Motor neuron (in vitro differentiated cells): ENCODE measurements at regions not wholly inside any gene's neighbourhood (a gene's known extent, or its start where the extent isn't known, plus 50 kb on each side); places are given as distances from the start of the nearest gene placed in this dataset.
A peak's percentile ranks its signal among the peaks of the same experiment; 100 is the strongest.

Source experiments
- ATAC-seq, 8 experiments: fragments of 200-7000 bp; cut with Tn5 transposase; replicated peaks in 6 of 8; 2 replicates each; pipeline ENCODE4 v1.8.0; 2021; ENCODE audit warnings: mild to moderate bottlenecking in 8 of 8, moderate library complexity in 8 of 8
- H3K27ac ChIP-seq, 2 donors: fragments of 250-450 bp; sonication (Bioruptor Pico); 2 replicates each; pipeline ENCODE4 v1.9.0; 2021; ENCODE audit warnings: antibody characterized with exemption in 2 of 2, mild to moderate bottlenecking in 2 of 2, moderate library complexity in 1 of 2
- H3K4me1 ChIP-seq, 2 donors: fragments of 250-450 bp; sonication (Bioruptor Pico); replicated peaks in 1 of 2; 2 replicates each; pipeline ENCODE4 v1.6.1; 2021; ENCODE audit warnings: antibody characterized with exemption in 2 of 2, mild to moderate bottlenecking in 2 of 2, moderate library complexity in 1 of 2
- H3K4me3 ChIP-seq, 5 donors: fragments of 250-450 bp; sonication (Bioruptor Pico); 2 replicates each; pipeline ENCODE4 v1.9.0; 2021; ENCODE audit warnings: antibody characterized with exemption in 5 of 5, mild to moderate bottlenecking in 5 of 5, moderate library complexity in 4 of 5
- WGBS, 10 experiments: fragments of 450-650 bp; shearing (Covaris generic); methylation state at CpG; one replicate each; pipeline ENCODE4 v1.0.0; 2022; 5-methylcytosine and 5-hydroxymethylcytosine counted together
- in situ Hi-C, 9 experiments: fragments of 400-800 bp; cut with MboI; loops; one replicate each; pipeline ENCODE4 v1.15.0; 2021; ENCODE audit warnings: low sequenced_read_pairs in 9 of 9, low pct_unique_long_range_greater_than_20kb in 2 of 9; ENCODE audit not compliant: unreplicated experiment in 9 of 9

DNA sequence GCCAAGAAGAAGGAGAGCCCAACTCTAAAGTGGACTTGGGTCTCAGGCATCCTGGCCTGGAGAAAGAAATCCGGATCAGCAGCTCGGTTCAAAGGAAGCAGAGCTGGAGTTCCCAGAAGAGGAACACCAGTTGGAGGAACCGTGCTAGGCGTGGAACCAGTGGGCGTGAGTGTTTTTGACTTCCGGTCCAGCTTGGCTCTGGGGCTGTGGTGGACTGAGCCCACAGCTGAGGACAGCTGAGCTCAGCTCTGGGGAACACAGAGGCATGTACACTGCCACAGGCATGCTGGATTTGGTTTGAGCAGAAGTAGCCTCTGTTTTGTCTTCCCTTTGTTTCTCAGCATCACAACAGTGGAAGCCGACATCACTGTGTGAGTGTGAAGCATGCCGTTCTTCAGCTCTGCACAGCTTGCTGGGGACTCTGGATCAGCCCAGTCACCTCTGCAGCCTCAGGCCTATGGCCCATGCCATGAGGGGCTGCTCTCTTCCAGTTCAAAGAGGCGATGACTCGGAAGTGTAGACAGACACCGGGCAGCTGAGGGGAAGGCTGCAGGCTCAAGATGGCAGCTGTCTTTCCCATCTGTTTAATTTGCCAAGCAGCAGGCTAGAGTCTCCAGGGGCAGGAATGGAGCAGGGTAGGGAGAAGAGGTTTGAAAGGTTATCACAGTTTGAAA lies 185.8 kb upstream of the UBE3A start:
- in situ Hi-C loops: no loop called here
- Histone ChIP-seq H3K27ac (no peak overlapping the region), H3K4me1 (no peaks in the 10 kb centered on the region), H3K4me3 (no peak overlapping the region)
- ATAC-seq: peak in 2 of 8 experiments; percentile 61 to 83
- WGBS, 10 experiments: 22 to 100% (median 84%) methylated on average over 4 to 8 of the region's 11 CpGs; no CpG with 5 or more reads in 4 of the 10 experiments

DNA sequence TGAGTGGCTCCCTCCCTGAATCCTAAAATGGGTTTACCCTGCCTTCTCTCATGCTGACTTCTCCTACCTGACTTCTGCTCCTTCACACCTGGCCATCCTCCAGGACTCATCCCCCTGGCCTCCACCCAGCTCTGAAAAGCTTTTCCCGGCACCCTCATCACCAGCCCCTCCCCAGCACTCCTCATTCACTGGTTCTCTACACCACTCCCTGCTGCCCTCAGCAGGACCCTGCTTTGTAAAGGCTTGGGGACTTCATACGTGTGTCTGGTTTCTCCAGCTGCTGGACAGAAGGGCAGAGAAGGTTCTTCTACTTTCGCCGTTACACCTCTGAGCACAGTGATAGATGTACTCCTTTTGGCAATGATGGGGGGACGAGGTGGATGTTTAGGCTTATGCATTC lies 184.9 kb upstream of the UBE3A start:
- 40 to 100% (median 69%) methylated on average over 1 to 4 of the region's 5 CpGs; no CpG with 5 or more reads in 3 of the 10 experiments for whole genome bisulfite sequencing, 10 experiments
- Histone ChIP-seq H3K27ac (no peak overlapping the region), H3K4me3 (no peak overlapping the region), H3K4me1 (no peaks in the 10 kb centered on the region)
- in situ Hi-C loops: no loop called here
- no peak for ATAC-seq

DNA sequence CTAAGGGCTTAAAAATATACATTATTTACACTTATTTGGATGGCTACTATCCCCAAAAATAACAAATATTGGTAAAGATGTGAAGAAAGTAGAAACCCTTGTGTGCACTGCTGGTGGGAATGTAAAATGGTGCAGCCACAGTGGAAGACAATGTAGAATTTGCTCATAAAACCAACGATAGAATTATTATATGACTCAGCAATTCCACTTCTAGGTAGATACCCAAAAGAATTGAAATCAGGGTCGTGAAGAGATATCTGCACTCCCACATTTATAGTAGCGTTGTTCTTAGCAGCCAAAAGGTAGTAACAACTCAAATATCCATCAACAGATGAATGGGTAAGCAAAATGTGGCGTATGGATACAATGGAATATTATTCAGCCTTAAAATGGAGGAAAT lies 181.6 kb upstream of the UBE3A start:
- Histone ChIP-seq H3K4me1 (no peaks in the 10 kb centered on the region), H3K27ac (no peak overlapping the region), H3K4me3 (no peak overlapping the region)
- 35 to 94% (median 85%) methylated on average over 2 to 4 of the region's 4 CpGs; no CpG with 5 or more reads in 1 of the 10 experiments for WGBS, 10 experiments
- ATAC-seq: no peak
- in situ Hi-C loops: no loop called here

DNA sequence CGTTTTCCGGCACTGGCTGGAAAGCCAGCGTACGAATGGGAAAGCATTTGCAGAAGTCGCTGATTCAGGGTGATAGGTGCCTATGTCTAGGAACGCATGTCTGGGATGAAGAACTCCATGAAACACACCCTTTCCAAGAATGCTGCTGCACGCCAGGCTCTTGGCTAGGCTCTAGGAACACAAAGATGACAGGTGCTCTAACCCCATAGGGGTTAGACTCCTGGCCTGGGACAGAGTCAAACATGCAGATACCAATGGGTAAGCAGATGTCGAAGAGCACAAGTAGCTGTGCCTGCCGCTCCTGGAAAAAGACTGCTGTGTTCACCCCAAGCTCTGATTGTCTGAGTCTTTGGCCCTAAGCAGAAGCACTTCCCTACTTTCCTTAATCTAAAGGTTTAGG lies 180.9 kb upstream of the UBE3A start:
- ATAC-seq: no peak
- in situ Hi-C loops: no loop called here
- Histone ChIP-seq H3K4me3 (no peak overlapping the region), H3K4me1 (no peaks in the 10 kb centered on the region), H3K27ac (no peak overlapping the region)
- 73 to 100% (median 92%) methylated on average over 1 to 7 of the region's 9 CpGs; no CpG with 5 or more reads in 2 of the 10 experiments for WGBS, 10 experiments

DNA sequence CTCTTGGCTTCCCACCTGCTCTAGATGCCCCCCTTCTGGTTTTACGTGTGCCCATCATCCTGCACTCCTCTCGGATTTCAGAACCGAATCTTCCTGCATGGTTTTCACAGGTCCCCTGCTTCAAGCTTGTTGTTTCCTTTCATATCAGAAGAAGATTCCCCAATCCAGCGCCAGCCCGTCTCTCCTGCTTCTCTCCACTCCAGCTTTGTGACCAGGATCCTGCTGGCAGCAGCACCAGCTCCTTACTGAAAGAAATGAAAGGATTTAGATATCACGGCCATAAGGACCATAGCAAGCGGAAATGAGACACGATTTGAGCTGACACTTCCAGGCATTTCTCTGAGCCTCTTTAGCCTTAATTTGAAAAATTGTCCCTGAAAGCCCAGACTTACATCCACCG lies 180.3 kb upstream of the UBE3A start:
- Histone ChIP-seq H3K27ac (no peak overlapping the region), H3K4me3 (no peak overlapping the region), H3K4me1 (no peaks in the 10 kb centered on the region)
- WGBS, 10 experiments: 40 to 90% (median 85%) methylated on average over 2 to 6 of the region's 9 CpGs; no CpG with 5 or more reads in 5 of the 10 experiments
- ATAC-seq: no peak
- in situ Hi-C loops: no loop called here

DNA sequence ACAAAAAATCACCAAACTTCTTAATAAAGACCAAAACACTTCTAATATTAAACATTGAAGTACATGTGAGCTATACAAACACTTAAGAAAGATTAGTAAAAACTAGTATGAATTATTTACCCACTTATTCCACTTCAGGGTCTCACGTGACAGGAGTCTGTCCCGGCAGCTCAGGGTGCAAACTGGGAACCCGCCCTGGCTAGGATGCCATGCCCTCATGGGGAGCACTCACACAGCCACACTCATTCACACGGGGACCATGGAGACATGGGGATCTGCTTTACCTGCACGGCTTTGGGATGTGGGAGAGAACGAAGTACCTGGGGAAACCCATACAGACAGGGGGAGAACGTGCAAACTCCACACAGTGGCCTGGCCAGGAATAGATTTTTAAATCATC lies 179.3 kb upstream of the UBE3A start:
- no peak for ATAC-seq
- WGBS, 10 experiments: 68 to 100% (median 80%) methylated on average over 1 to 6 of the region's 7 CpGs; no CpG with 5 or more reads in 1 of the 10 experiments
- in situ Hi-C loops: no loop called here
- no peaks in the 10 kb centered on the region for H3K4me1 ChIP-seq
- H3K27ac ChIP-seq: no peak overlapping the region
- H3K4me3 ChIP-seq: no peak overlapping the region

DNA sequence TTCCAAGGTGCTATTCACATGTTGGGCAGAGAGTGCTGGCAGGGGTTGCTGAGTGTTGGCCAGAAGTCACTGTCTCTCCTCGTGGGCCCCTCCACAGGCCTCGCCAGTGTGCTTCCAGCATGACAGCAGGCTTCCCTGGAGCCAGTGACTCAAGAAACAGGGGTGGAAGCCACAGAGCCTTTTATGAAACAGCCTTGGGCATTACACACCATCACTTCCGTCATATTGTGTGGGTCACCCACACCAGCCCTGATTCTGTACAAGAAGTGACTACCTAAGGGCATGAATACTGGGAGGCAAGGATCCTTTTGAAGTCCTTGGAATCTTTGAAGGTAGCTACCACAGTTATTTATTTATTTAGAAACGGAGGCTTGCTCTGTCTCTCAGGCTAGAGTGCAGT lies 177.6 kb upstream of the UBE3A start:
- Histone ChIP-seq H3K27ac (no peak overlapping the region), H3K4me1 (no peaks in the 10 kb centered on the region), H3K4me3 (no peak overlapping the region)
- ATAC-seq: no peak
- in situ Hi-C loops: no loop called here
- 0 to 100% (median 60%) methylated on average over 1 to 4 of the region's 4 CpGs; no CpG with 5 or more reads in 2 of the 10 experiments for WGBS, 10 experiments

DNA sequence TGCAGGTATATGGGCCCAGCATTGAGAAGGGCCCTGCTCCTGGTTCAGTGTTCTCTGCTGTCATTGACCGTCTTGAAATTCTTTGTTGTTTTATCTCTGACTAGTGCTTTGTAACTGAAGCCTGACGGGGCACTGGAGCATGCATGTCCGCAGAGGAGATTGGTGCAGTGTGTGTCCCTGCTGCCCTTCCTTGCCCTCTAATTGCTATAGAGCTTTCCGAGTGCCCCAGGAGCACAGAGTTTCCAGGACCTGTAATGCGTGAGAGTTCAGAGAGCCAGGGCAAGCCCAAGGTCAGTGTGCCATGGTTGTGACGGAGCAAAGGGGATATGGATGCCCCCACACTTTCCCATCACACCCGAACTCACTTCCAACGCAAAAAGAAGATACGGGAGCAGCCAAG lies 174.3 kb upstream of the UBE3A start:
- H3K27ac ChIP-seq: no peak overlapping the region
- no peaks in the 10 kb centered on the region for H3K4me1 ChIP-seq
- in situ Hi-C loops: no loop called here
- 72 to 100% (median 84%) methylated on average over 1 to 5 of the region's 9 CpGs; no CpG with 5 or more reads in 4 of the 10 experiments for WGBS, 10 experiments
- no peak overlapping the region for H3K4me3 ChIP-seq
- ATAC-seq: no peak

DNA sequence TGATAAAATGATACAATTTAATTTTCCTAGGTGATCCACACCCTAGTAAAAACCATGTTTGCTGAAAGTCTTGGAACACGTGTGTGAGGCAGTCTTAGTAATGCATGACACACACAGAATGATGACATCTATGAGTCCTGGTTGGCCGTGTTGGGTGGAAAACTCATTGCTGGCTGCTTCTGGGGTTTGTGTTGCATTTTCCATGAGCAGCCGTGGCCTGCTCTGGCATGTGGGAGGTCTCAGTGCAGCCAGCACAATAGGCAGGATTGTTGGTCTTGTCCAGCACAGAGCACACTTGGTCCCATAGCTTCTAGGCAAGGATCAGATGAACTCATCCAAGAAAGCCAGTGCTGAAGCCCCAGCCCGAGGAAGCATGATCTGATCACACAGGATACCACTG lies 172.8 kb upstream of the UBE3A start:
- ATAC-seq: peak in 2 of 8 experiments; percentile 27 to 50
- H3K4me1 ChIP-seq: no peaks in the 10 kb centered on the region
- no peak overlapping the region for H3K27ac ChIP-seq
- H3K4me3 ChIP-seq: no peak overlapping the region
- 0 to 89% (median 38%) methylated on average over 1 to 3 of the region's 4 CpGs; no CpG with 5 or more reads in 4 of the 10 experiments for WGBS, 10 experiments
- in situ Hi-C loops: no loop called here

DNA sequence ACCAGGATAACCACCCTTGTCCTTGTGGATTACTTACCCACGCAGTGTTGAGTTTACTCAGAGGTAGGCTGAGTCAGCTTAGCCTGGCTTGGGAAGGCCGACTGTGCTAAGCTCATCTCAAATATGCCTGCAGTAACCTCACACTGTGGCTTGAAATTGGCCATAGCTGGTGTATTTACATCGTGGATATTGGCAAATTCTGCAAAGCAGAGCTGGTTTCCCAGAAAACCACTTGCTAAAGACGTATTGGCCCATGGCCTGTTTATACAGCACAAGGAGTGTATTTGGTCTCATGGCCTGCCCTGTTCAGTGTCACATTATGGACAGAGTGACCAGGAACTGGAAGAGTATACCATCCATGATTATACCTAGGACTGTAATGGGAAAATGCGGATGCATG lies 170.5 kb upstream of the UBE3A start:
- 56 to 100% (median 88%) methylated on average over 1 to 5 of the region's 5 CpGs; no CpG with 5 or more reads in 1 of the 10 experiments for WGBS, 10 experiments
- Histone ChIP-seq H3K4me1 (no peaks in the 10 kb centered on the region), H3K27ac (no peak overlapping the region), H3K4me3 (no peak overlapping the region)
- no peak for ATAC-seq
- in situ Hi-C loops: no loop called here

DNA sequence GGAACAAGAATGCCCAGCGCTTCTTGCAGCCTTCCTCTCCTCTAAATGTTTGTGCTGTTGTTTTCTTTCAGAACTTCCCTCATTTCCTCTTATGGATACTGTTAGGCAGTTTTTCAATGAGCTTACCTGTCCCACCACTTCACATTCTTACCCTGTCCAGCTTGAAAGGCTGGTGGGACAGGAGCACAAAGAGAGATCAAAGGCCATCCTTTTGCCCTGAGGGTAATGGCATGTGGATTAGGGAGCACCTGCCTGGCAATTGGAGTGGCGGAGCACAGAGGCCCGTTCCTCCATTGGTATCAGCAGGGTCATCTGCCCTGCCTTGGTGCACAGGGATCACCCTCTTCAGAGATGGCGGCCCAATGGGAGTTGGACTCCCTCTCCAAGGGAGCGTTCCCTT lies 170.1 kb upstream of the UBE3A start:
- in situ Hi-C loops: no loop called here
- WGBS, 10 experiments: 67 to 91% (median 80%) methylated on average over 1 to 4 of the region's 5 CpGs; no CpG with 5 or more reads in 3 of the 10 experiments
- no peak overlapping the region for H3K4me3 ChIP-seq
- ATAC-seq: no peak
- no peaks in the 10 kb centered on the region for H3K4me1 ChIP-seq
- no peak overlapping the region for H3K27ac ChIP-seq

DNA sequence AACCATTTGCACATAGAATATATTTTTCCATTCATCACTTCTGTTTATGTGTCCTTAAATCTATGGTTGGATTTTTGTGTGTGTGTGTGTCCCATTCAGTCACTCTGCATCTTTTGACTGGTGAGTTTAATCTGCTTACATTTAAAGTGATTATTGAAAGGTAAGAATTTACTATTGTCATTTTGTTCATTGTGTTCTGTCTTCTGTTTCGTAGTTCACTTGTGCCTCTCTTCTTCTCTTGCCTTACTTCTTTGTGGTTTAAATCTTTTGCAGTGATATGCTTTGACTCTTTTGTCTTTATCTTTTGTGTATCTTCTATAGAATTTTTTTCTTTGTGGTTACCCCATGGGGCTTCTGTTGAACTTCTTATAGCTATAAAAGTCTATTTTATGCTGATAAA lies 166.3 kb upstream of the UBE3A start:
- no peaks in the 10 kb centered on the region for H3K4me1 ChIP-seq
- 36 to 92% (median 60%) methylated on average over 1 of the region's 1 CpG for WGBS, 10 experiments
- H3K4me3 ChIP-seq: no peak overlapping the region
- no peak for ATAC-seq
- no peak overlapping the region for H3K27ac ChIP-seq
- in situ Hi-C loops: no loop called here

DNA sequence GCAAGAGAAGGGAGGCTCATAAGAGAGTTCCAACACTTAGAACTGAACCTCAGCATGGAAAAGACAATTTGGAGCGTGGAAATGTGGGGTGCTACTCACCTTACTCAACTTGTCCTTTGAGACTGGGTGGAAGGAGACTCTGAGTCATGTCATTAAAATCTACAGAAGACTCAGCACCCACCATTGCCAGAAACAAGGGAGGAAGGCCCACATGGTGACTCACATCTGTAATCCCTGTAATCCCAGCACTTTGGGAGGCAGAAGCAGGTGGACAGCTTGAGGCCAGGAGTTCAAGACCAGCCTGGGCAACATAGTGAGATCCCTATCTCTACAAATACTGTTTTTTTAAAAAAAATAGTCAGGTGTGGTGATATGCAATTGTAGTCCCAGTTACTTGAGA lies 161.9 kb upstream of the UBE3A start:
- 50 to 71% methylated on average over 1 of the region's 1 CpG; no CpG with 5 or more reads in 8 of the 10 experiments for WGBS, 10 experiments
- no peak for ATAC-seq
- H3K4me3 ChIP-seq: no peak overlapping the region
- no peaks in the 10 kb centered on the region for H3K4me1 ChIP-seq
- in situ Hi-C loops: no loop called here
- no peak overlapping the region for H3K27ac ChIP-seq

DNA sequence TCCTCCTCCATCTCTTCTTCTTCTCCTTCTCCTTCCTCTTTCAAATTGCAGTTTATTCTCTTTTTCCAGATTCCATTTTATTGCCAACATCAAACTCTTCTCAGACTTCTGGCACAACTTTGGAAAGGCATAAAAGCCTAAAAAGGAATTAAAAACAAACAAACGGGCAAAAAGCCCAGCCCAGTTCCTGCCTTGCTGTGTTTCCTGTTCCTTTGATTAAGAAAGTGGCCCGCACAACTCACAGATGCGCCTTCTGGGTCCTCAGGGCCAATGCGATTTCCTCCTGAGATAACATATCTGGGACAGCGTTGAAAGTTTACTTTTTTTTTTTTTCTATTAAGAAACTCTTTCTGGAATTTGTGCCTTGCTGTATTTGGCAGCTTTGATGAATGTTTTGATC lies 158.7 kb upstream of the UBE3A start:
- H3K27ac ChIP-seq: no peak overlapping the region
- no peaks in the 10 kb centered on the region for H3K4me1 ChIP-seq
- 0 to 100% (median 92%) methylated on average over 1 to 5 of the region's 5 CpGs; no CpG with 5 or more reads in 1 of the 10 experiments for WGBS, 10 experiments
- ATAC-seq: no peak
- in situ Hi-C loops: no loop called here
- no peak overlapping the region for H3K4me3 ChIP-seq
